ENCODE measurements at regions not wholly inside any gene's neighbourhood (a gene's known extent, or its start where the extent isn't known, plus 50 kb on each side); places are given as distances from the start of the nearest gene placed in this dataset.

DNA sequence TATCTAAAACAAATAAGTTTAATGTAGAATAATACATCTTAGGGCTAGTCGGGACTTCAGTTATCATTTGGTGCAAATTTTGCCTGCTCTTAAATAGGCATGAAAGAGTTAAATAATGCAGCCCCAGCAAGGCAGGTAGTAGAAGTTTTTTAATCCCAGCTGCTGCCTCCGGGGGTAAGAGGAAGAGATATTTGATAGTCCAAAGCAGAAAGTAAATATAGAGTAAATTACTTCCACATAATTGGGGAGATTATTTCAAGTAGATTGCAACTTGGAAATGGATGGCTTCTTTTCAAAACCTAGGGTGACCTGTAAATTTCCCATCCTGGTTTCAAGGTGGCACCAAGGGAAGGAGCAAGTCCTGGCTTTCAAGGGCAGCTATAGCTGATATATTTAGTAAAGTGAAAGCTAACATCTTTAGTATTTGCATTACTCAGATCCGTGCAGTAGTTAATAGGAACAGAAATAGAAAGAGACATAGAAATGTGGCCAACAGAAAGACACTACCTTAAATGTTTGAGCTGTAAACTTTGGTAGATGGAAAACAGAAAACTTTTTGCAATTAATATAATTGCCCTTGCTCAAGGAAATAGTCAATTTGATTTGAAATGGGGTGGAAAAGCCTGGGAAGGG lies 109.1 kb downstream of the LMO4 start:
- H3K27ac Mint-ChIP-seq (ENCODE audit: unreplicated experiment), result no peak overlapping the region
- H3K4me1 Mint-ChIP-seq (ENCODE audit: low read depth), result peaks cover 13% of the 10 kb centered on the region
- no peak for DNase-seq (ENCODE audit: low spot score)
- H3K4me3 Mint-ChIP-seq (ENCODE audit: unreplicated experiment), result no peak overlapping the region
- TF ChIP-seq, protein P1, sequence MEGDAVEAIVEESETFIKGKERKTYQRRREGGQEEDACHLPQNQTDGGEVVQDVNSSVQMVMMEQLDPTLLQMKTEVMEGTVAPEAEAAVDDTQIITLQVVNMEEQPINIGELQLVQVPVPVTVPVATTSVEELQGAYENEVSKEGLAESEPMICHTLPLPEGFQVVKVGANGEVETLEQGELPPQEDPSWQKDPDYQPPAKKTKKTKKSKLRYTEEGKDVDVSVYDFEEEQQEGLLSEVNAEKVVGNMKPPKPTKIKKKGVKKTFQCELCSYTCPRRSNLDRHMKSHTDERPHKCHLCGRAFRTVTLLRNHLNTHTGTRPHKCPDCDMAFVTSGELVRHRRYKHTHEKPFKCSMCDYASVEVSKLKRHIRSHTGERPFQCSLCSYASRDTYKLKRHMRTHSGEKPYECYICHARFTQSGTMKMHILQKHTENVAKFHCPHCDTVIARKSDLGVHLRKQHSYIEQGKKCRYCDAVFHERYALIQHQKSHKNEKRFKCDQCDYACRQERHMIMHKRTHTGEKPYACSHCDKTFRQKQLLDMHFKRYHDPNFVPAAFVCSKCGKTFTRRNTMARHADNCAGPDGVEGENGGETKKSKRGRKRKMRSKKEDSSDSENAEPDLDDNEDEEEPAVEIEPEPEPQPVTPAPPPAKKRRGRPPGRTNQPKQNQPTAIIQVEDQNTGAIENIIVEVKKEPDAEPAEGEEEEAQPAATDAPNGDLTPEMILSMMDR (IDR thresholded peaks at IDR 0.05), result no peak
- H3K27me3 Mint-ChIP-seq (ENCODE audit: low read depth), result peaks cover 2% of the 10 kb centered on the region
- no peaks in the 10 kb centered on the region for H3K9me3 Mint-ChIP-seq (ENCODE audit: low read depth)
- H3K36me3 Mint-ChIP-seq (ENCODE audit: low read depth), result no peaks in the 10 kb centered on the region

DNA sequence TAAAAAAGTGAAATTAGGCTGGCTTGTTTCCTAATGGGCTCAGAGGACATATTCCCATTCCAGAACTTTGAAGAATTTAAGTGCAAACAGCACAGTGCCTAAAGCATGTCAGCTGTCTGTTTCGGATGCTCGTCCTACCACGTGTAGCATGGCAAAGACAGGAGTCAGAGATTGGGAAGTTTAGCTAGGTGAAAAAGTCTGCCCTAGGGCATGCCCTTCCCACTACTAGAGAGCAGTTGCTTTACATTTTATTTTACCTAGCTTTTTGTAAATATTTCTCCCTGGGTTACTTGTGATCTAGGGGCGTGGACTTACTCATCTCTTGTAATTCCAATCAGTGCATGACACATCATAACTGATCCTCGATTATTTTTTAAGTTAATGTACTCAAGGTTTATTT lies 111.1 kb downstream of the LMO4 start:
- DNase-seq (ENCODE audit: low spot score), result no peak
- peaks cover 4% of the 10 kb centered on the region for H3K9me3 Mint-ChIP-seq (ENCODE audit: low read depth)
- TF ChIP-seq, protein P1 (IDR thresholded peaks at IDR 0.05), result no peak
- H3K27ac Mint-ChIP-seq (ENCODE audit: unreplicated experiment), result no peak overlapping the region
- no peaks in the 10 kb centered on the region for H3K36me3 Mint-ChIP-seq (ENCODE audit: low read depth)
- H3K4me1 Mint-ChIP-seq (ENCODE audit: low read depth), result peaks cover 13% of the 10 kb centered on the region
- peaks cover 2% of the 10 kb centered on the region for H3K27me3 Mint-ChIP-seq (ENCODE audit: low read depth)
- H3K4me3 Mint-ChIP-seq (ENCODE audit: unreplicated experiment), result no peak overlapping the region

DNA sequence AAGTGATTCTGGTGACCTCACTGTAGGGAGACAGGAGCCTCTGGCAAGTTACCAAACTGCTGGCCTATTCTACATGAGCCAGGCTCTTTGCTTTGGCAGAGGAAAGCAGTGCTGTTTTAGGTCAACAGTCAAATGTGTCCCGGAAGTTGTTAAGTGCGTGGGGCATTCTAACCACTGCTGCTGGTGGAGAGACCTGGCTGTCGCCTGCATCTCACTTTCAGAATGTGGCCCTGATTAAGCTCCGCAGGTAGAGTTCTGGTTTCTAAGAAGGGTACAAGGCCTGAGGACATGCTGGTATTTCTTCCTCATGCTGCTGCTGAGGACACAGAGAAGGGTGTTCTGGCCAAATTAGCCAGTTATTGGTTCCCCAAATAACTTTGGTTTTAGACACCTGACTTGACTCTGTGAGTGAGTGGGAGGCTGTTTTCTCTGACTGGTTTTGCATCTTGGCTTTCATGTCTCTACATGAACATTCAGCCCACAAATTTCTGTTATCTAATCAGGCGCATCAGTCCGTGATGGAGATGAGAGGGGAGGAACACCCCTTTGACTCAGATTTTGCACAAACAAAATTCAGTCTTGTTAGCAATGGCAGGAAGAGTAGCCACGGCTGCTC lies 120.8 kb downstream of the LMO4 start:
- H3K9me3 Mint-ChIP-seq (ENCODE audit: low read depth), result peaks cover 7% of the 10 kb centered on the region
- TF ChIP-seq, protein P1 (IDR thresholded peaks at IDR 0.05), result no peak
- DNase-seq (ENCODE audit: low spot score), result no peak
- no peaks in the 10 kb centered on the region for H3K36me3 Mint-ChIP-seq (ENCODE audit: low read depth)
- H3K27ac Mint-ChIP-seq (ENCODE audit: unreplicated experiment), result no peak overlapping the region
- no peak overlapping the region for H3K4me3 Mint-ChIP-seq (ENCODE audit: unreplicated experiment)
- no peaks in the 10 kb centered on the region for H3K27me3 Mint-ChIP-seq (ENCODE audit: low read depth)
- peaks cover 5% of the 10 kb centered on the region for H3K4me1 Mint-ChIP-seq (ENCODE audit: low read depth)

DNA sequence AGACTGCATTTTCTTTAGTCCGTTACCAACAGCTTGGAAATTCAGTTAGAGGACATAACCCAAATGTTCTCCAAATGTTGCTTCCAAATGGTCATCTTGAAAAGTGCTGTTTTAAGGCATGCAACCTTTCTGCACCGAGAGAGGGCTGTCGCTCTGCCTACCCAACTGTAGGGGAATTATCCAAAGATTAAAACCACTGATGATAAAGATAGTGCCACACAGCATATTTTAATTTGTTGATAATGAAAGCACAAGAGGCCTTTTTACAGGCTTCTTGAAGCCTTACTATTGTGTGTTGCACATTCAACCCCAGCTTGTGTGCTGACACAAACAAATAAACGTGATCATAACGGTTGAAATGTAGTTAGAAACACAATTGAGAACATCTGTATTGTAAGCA lies 121.5 kb downstream of the LMO4 start:
- TF ChIP-seq, protein P1 (IDR thresholded peaks at IDR 0.05), result no peak
- DNase-seq (ENCODE audit: low spot score), result no peak
- Mint-ChIP-seq H3K27ac (ENCODE audit: unreplicated experiment) (no peak overlapping the region), H3K27me3 (ENCODE audit: low read depth) (no peaks in the 10 kb centered on the region), H3K9me3 (ENCODE audit: low read depth) (peaks cover 3% of the 10 kb centered on the region), H3K4me1 (ENCODE audit: low read depth) (peaks cover 5% of the 10 kb centered on the region), H3K36me3 (ENCODE audit: low read depth) (no peaks in the 10 kb centered on the region), H3K4me3 (ENCODE audit: unreplicated experiment) (no peak overlapping the region)

DNA sequence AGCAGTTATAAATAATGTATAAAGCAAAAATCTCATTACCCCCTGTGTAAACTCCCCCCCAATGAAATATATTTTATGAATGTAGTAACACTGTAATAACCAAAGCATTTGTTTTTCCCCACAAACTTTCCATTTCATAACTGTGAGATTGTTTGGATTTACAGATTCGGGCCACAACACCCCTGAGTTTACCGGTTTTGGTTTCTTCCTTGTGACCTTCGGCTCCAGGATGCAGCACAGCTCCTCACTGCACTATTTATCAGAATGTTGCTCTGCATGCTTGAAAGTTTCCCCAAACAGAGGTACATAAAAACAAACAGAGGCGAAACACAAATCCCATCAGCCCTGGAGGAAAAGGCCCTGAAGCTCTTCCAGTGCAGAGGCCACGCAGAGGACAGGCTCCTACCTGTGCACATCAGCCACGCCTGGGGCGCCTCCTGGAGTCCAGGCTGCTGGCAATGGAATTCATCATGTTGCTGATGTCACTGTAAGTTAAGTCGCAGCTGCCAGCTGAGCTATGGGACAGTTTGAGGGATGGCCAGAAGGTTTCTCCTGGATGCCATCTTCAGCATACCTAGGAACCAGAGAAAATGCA lies 122.0 kb downstream of the LMO4 start:
- H3K9me3 Mint-ChIP-seq (ENCODE audit: low read depth), result no peaks in the 10 kb centered on the region
- H3K36me3 Mint-ChIP-seq (ENCODE audit: low read depth), result no peaks in the 10 kb centered on the region
- TF ChIP-seq, protein P1 (IDR thresholded peaks at IDR 0.05), result no peak
- H3K4me3 Mint-ChIP-seq (ENCODE audit: unreplicated experiment), result no peak overlapping the region
- peaks cover 5% of the 10 kb centered on the region for H3K4me1 Mint-ChIP-seq (ENCODE audit: low read depth)
- no peak overlapping the region for H3K27ac Mint-ChIP-seq (ENCODE audit: unreplicated experiment)
- DNase-seq (ENCODE audit: low spot score), result no peak
- H3K27me3 Mint-ChIP-seq (ENCODE audit: low read depth), result no peaks in the 10 kb centered on the region
